Lower lobe of right lung (tissue), 2 donors: ENCODE measurements at regions not wholly inside any gene's neighbourhood (a gene's known extent, or its start where the extent isn't known, plus 50 kb on each side); places are given as distances from the start of the nearest gene placed in this dataset.

Experiments used
- ATAC-seq, 2 donors: fragments of 200-7000 bp; cut with Tn5 transposase; one replicate each; pipeline ENCODE4 v1.9.1; 2020 to 2022; ENCODE audit warnings: mild to moderate bottlenecking in 2 of 2, moderate library complexity in 2 of 2
- DNase-seq: peaks from one replicate; pipeline ENCODE4 v3.0.0-alpha.2; 2020
- H3K27ac ChIP-seq: fragments of 200-600 bp; one replicate; pipeline ENCODE4 v1.8.0; 2022
- H3K27me3 ChIP-seq: fragments of 200-600 bp; one replicate; pipeline ENCODE4 v1.8.0; 2022; ENCODE audit warnings: low read depth
- H3K36me3 ChIP-seq: fragments of 200-600 bp; one replicate; pipeline ENCODE4 v1.8.0; 2022; ENCODE audit warnings: mild to moderate bottlenecking
- H3K4me1 ChIP-seq: fragments of 200-600 bp; one replicate; pipeline ENCODE4 v1.8.0; 2022
- H3K4me3 ChIP-seq: fragments of 200-600 bp; one replicate; pipeline ENCODE4 v1.8.0; 2022; ENCODE audit warnings: mild to moderate bottlenecking
- H3K9me3 ChIP-seq: fragments of 200-600 bp; one replicate; pipeline ENCODE4 v1.8.0; 2022
- CTCF ChIP-seq: fragments of 200-600 bp; IDR thresholded peaks from one replicate; pipeline ENCODE4 v1.8.0; 2022; ENCODE audit warnings: antibody characterized with exemption, mild to moderate bottlenecking
- intact Hi-C: fragments of 100-400 bp; cut with DNase I; formaldehyde crosslinking; loops from one replicate; pipeline ENCODE4 v1.11.0; 2022
- donor health status: DM: no; HTN: yes; CAD: no; lungs with severe emphysema.

GRCh38 chr12:124685689-124686369, 118.4 kb upstream of the NCOR2 start:
- TF ChIP-seq CTCF = no peak
- intact Hi-C loops = no loop called here

GRCh38 chr12:124684971-124685688, 117.7 kb upstream of the NCOR2 start:
- Histone ChIP-seq H3K27ac (peak overlapping the region; percentile 68), H3K36me3 (no peaks in the 10 kb centered on the region), H3K9me3 (no peaks in the 10 kb centered on the region), H3K4me1 (peaks cover 78% of the 10 kb centered on the region), H3K27me3 (no peaks in the 10 kb centered on the region), H3K4me3 (peak overlapping the region; percentile 17)
- DNase-seq (no peak), ATAC-seq (peak in 1 of 2 donors; percentile 28)
- intact Hi-C loops = no loop called here
- TF ChIP-seq CTCF = no peak

More at GRCh38 chr12:124685689-124686369, 118.4 kb upstream of the NCOR2 start:
- Histone ChIP-seq H3K4me3 (no peak overlapping the region), H3K4me1 (peaks cover 75% of the 10 kb centered on the region), H3K27me3 (no peaks in the 10 kb centered on the region), H3K9me3 (no peaks in the 10 kb centered on the region), H3K27ac (peak overlapping the region; percentile 68), H3K36me3 (no peaks in the 10 kb centered on the region)
- no peak for DNase-seq
- no peak for ATAC-seq

GRCh38 chr12:124684496-124684895, 117.1 kb upstream of the NCOR2 start:
- H3K4me3 ChIP-seq = peak overlapping the region; percentile 17
- ATAC-seq = peak; percentile 52 to 60
- no peaks in the 10 kb centered on the region for H3K27me3 ChIP-seq
- H3K27ac ChIP-seq = peak overlapping the region; percentile 68
- peaks cover 85% of the 10 kb centered on the region for H3K4me1 ChIP-seq
- no peaks in the 10 kb centered on the region for H3K9me3 ChIP-seq
- H3K36me3 ChIP-seq = no peaks in the 10 kb centered on the region
- DNase-seq = no peak
- TF ChIP-seq CTCF = no peak
- intact Hi-C loops = no loop called here

- no peak for TF ChIP-seq CTCF
- no peaks in the 10 kb centered on the region for H3K9me3 ChIP-seq
- intact Hi-C loops = no loop called here
- H3K4me1 ChIP-seq = peaks cover 91% of the 10 kb centered on the region
- DNase-seq (peak; percentile 69), ATAC-seq (peak; percentile 61 to 68)
- no peaks in the 10 kb centered on the region for H3K27me3 ChIP-seq
- no peak overlapping the region for H3K4me3 ChIP-seq
- H3K36me3 ChIP-seq = no peaks in the 10 kb centered on the region
- peak overlapping the region; percentile 68 for H3K27ac ChIP-seq
These were observed 116.0 kb upstream of the NCOR2 start for GRCh38 chr12:124683152-124684124.

- DNase-seq (no peak), ATAC-seq (peak; percentile 35 to 51)
- H3K4me1 ChIP-seq = peaks cover 83% of the 10 kb centered on the region
- no peaks in the 10 kb centered on the region for H3K27me3 ChIP-seq
- intact Hi-C loops = no loop called here
- no peak for TF ChIP-seq CTCF
- H3K27ac ChIP-seq = peak overlapping the region; percentile 68
- no peaks in the 10 kb centered on the region for H3K9me3 ChIP-seq
- H3K36me3 ChIP-seq = no peaks in the 10 kb centered on the region
- H3K4me3 ChIP-seq = no peak overlapping the region
These were observed 115.2 kb upstream of the NCOR2 start for GRCh38 chr12:124682425-124683151.
